ENCODE measurements at regions not wholly inside any gene's neighbourhood (a gene's known extent, or its start where the extent isn't known, plus 50 kb on each side); places are given as distances from the start of the nearest gene placed in this dataset.

DNA sequence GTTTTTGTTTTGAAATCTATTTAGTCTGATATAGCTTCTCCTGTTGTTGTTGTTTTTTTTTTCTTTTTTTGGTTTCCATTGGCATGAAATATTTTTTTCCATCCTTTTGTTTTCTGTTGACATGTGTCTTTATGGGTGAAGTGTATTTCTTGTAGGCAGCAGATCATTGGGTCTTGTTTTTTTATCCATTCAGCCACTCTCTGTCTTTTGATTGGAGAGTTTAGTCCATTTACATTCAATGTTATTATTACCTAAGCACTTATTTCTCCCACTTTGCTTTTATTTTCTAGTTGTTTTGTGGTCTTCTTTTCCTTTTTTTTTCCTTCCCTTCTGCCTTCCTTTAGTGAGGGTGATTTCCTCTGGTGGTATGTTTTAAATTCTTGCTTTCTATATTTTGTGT, 193.6 kb upstream of the TMEM260 start:
- TF ChIP-seq, protein P1, sequence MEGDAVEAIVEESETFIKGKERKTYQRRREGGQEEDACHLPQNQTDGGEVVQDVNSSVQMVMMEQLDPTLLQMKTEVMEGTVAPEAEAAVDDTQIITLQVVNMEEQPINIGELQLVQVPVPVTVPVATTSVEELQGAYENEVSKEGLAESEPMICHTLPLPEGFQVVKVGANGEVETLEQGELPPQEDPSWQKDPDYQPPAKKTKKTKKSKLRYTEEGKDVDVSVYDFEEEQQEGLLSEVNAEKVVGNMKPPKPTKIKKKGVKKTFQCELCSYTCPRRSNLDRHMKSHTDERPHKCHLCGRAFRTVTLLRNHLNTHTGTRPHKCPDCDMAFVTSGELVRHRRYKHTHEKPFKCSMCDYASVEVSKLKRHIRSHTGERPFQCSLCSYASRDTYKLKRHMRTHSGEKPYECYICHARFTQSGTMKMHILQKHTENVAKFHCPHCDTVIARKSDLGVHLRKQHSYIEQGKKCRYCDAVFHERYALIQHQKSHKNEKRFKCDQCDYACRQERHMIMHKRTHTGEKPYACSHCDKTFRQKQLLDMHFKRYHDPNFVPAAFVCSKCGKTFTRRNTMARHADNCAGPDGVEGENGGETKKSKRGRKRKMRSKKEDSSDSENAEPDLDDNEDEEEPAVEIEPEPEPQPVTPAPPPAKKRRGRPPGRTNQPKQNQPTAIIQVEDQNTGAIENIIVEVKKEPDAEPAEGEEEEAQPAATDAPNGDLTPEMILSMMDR (IDR thresholded peaks at IDR 0.05) = no peak
- TF ChIP-seq POLR2A (IDR thresholded peaks at IDR 0.05) = no peak

Measured in heart left ventricle (tissue), 13 donors.